Fibroblast of skin of left quadriceps (primary cell): ENCODE measurements at regions not wholly inside any gene's neighbourhood (a gene's known extent, or its start where the extent isn't known, plus 50 kb on each side); places are given as distances from the start of the nearest gene placed in this dataset.

Experiments used
- DNase-seq, 2 experiments: peaks; one replicate each; pipeline ENCODE4 v3.0.0-alpha.2; 2013; ENCODE audit warnings: low read depth in 2 of 2

DNA sequence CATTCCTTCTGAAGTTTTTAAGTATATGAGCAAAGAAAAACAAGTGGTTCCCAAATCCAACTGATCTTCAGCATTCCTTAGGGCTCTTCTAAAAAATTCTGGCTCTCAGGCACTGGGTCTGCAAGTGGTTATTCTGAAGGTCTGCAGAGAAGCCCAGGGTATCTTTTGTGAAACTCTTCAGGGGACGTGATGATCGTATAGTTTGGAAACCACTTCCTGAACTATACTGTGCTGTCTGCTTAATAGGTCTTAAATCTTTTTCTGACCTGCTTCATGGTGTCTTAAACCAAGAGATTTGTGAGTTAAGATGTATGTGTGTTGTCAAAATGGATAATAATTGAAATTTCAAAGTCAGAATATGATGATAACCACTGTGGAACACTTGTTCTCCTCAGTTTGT, 115.5 kb downstream of the LHX9 start:
- DNase-seq: no peak

DNA sequence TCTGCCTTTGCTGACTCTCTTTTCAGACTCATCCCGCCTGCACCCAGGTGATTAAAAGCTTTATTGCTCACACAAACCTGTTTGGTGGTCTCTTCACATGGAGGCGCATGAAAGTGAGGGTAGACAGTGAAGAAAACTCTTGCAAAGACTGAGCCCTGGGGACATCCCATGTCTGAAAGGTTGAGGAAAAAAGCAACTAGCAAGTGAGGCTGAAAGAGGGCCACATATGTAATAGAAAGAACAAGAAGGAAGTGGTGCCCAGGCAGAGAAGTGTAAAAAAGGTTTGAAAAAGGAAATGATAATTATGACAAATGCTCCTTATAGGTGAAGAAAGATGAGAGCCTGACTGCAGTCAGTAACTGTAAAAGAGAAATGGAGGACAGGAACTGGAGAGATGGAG, 115.9 kb upstream of the NEK7 start:
- DNase-seq: no peak

DNA sequence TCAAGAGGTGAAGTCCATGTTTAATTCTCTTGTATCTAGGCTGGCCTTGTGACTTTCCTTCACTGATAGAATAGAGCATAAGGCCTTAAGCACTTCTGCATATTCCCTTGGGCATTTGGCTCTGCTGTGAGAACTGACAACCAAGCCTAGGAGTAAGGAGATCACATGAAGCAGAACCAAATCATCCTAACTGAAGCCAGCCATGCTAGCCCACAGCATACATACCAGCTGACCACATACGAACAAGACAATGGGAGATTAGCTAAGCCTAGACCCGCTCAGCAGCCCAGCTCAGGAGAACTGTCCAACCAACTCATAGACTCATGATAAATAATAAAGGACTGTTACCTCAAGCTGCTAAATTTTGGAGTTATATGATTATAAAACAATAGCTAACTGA, 114.6 kb upstream of the NEK7 start:
- DNase-seq: no peak

DNA sequence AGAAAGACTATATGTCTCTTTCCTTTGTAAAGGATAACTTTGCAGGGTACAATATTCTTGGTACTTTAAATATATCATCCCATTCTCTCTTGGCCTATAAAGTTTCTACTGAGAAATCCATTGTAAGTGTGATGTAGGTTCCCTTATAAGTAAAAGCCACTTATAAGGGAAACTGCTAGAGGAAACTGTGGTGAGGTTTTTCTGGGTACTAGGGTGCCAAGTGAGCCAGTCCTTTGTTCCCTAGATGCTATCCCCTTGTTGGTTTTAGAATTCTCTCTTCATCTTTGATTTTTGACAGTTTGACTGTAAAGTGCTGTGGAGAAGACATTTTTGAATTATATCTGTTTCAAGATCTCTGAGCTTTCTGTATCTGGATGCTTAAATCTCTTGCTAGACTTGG, 108.9 kb upstream of the NEK7 start:
- no peak for DNase-seq

DNA sequence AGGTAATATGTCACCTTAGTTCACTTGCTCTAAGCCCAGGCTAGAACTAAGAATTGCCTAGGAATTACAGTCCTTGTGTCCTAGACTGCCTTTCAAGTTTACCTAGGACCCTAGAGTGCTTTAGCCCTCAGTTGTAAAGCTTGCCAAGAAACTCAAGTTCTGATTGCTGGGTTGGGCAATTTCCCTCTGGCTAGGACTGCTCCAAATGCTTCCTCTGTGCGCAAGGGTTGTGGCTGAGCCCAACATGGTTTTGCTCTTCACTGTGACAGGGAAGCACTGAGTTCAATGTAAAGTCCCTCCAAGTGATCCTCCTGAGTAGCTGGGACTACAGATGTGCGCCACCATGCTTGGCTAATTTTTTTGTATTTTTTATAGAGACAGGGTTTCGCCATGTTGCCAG, 102.3 kb upstream of the NEK7 start:
- no peak for DNase-seq

DNA sequence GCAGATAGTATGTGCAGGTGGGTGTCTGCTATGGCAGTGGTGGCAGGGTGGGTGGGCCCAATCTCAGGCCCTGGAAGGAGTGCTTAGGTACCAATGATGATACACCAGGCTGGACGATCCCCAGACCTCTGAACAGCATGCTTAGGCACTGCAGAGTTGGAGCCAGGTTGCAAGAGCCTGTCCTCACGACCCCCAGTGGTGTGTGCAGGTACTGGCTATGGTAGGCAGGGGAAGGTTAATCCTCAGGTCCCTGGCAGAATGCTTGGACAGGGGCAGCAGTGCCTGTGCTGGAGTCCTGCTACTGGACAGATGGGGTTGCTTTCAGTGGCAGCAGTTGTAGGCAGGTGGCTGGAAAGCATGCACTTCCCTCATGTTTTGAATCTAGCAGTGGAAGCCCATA, 100.5 kb upstream of the NEK7 start:
- DNase-seq: no peak

DNA sequence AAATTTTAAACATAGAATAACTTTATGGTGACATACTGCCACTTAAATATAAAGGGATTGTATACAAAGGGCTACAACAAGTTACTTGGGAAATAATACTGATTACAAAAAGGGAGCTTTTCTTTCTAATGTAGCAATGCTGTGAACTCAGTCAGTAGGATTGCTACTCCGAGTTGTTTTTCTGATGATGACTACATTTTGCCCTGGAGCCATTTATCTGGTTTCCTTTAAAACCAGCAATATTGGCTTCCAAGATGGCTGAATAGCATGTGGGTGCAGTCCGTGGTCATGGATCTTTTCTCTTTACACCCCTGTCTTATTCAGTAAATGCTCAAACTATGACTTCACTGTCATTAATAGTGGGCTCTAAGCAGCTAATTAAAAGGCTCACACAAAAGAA, 92.6 kb upstream of the NEK7 start:
- DNase-seq: no peak

DNA sequence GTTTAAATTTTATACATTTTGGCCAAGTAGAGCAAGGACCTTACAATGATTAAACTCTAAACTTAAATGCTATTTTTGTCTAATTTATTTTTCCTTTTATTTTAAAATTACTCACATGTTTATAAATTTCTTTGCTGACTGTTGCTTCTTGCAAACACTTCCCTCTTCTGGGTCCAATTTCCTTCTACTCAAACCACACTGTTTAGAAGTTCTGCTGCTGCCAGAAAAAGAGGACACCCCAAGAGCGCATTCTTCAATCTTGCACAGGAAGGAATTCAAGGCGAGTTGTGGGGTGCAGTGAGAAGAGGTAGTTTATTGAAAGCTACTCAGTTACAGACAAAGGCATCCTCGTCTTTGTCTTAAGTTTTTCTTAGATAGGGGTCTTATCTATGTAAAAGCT, 88.5 kb upstream of the NEK7 start:
- DNase-seq: no peak

DNA sequence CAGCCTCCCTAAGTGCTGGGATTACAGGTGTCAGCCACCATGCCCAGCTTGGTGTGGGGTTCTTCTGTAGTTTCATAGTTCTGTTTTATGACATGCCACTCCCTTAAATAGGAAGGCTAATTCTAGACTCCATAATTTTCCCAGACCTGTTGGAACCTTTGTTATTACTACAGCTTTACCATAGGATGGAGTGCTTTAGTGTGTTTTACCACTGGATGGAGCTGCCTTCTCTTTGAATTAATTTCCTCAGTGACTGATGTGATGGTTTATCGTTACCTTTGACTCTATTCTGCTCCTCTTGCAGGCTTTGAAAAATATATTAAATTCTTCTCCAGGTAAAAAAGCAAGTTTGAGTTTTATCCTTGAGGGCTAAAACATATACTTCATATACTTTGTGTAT, 84.6 kb upstream of the NEK7 start:
- DNase-seq: peak in 1 of 2 experiments; percentile 6

DNA sequence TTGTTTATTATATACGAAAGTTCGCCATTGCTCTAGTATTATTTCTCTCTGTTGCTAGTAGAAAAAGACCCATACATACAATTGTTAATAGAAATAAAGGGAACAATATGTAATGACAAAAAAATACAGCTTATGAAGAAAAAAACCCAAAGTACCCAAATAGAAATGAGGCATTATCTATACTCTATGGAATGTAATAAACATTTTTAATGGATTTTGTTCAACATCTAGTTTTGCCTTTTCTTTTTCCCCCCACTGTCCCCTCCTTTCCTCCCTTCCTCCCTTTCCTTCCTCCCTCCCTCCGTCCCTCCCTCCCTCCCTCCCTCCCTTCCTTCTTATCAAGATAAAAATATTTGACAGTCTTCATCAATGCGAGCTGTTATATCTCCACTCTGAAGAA, 81.5 kb upstream of the NEK7 start:
- DNase-seq: no peak

DNA sequence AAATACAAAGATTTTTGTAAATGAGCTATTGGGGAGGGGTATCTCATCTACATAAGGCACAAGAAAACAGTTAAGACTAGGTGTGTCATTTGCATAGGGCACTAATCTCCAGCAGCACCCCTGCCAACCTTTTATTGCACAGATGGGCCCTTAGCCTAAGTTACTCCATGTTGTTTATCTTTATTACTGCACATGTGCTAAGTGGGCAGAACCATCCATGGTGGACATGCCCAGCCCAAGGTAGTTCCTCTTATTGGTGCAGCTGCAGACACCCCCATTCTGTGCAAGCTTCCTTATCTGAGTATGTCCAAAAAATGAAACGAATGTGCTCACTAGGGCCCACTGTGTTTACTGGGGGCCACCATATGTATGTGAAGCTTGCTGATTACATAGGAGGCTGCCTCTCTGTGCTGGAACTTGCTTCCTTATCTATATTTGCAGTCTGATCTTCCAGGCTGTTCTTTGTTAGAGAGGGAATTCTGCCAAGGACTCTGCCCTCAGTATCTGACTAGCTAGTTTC, 77.3 kb upstream of the NEK7 start:
- no peak for DNase-seq

DNA sequence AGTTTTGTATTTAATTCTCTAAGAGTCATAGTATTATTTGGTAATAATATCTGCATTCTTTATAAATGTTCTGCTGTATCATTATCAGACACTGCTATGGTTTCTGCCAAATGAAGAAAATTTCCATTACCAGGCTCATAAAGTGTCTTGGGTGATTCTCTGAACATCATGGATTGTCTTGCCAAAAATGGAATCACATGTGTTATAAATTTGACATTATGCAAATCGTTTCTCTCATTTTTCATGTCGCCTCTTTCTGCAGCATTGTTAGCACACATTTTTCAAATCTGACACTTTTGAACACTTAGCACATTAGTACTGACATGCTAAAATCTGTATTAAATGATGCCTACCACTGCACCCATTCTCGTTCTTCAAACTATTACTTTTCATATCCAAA, 74.2 kb upstream of the NEK7 start:
- no peak for DNase-seq

DNA sequence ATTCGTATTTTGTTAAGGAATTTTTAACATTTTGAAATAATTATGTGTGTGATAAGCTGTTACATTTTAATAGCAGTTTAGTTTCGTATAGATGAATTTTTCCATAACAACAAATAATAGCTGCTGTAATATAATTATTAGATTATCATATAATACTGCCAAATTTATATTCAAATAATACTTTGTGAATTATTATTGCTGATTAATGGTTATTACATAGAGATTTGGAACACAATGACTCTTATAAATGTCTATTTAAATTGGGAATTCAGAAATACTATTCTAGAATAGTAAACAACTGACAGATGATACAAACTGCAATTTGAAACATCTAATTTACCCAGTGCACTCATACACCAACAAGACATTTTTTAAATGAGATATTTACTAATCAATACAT, 73.2 kb upstream of the NEK7 start:
- no peak for DNase-seq

DNA sequence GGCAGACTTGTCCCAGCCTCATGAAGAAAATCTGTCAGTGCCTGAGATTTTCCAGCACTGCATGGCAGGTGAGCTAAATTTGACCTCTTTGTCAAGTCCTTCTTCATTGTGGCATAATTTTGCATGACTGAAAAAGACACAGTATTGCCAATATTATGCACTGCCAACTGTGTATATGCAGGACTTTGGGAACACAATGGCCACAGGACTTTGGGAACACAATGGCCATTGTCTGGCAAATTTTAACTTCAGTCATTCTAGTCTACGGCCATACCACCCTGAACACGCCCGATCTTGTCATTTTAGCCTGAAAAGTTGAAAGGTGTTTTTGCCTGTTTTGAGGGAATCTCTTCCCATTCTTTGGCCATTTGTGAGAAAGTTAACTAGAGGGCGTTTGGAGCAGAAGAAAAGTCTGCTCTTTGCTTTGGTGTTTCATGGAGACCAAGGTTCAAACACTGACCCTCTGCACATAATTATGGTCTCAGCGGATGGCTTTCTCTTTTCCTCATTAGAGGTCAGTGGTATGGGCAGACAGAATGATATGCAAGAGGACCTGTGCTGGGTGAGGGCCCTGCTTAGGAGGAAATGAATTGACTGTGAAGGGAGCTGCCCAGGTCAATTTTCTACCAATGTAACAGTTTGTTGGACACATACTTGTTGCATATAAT, 72.4 kb upstream of the NEK7 start:
- DNase-seq: no peak

DNA sequence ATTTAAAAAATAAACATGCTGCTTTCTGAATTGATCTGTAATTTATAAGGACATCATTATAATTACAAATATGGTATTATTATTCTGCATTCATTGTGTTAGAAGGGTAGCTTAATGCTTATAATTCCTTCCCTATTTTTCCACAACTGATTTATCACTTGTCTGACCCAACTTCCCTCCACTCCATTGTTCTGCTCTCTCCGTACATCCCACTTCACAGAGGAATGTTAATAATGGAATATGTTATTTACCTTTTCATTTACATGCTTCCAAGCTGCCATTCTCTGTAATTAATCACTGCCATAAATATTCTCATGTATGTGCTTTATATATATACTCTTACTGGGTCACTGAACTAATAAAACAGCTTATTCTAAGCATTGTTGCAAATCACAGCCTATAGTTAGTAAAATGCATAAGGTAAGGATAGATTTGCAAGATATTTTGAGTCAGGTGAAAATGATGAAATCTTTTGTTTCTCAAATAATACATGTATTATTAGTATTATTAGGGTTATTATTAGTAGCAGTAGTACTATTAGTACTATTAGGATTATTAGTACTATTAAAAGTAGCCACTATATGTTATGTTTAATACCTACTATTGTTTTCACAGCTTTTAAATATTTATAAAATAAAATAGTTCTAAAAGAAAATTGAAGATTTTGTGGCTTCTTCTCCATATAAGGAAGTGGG, 70.6 kb upstream of the NEK7 start:
- DNase-seq: no peak

DNA sequence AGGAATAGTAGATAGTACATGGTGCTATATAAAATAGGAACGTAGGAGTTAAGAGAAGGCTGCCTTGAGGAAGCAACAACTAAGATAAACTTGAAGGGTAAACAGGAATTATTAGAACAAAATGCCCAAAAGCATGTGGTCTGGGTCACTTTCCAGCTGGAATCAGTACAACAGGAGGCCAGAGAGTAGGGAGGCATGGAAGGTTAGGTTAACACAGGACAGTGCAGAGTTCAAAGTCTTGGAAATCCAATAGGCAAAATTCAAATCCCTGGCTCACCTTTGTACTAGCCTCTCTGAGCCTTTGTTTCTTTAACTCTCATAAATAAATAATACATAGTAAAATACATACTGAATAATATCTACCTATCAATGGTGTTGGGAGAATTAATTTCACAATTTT, 69.0 kb upstream of the NEK7 start:
- DNase-seq: no peak

DNA sequence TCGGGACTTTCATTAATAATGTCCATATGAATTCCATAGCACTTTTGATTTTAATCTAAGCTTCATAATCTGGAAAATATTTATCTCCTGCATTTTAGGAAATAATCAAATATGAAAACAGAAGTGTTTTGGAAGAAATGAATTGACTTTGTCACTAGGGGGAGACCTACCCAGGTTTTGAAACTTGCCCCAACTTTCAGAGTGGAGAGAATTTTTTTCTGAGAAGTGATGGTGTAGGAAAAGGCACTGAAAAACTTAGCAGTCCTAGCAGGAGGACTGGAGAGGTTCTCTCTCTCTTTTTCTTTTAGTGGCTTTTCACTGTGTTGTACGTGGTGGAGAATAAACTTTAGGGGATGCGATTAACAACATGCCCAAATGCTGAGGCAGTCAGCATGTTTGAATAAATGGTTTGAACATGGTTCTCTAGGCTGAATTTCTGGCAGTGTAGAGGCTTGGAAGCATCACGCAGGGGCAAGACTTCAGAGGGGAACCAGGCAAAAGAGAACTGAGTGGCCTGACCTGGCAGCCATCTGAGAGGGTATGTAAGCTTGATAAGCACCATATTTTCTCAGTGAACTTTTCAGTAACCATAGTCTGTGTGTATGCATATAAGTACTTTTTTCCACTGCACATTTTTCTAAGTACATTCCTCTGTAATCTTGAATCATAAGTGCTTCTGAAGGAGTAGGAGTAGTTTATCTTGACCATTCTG, 68.3 kb upstream of the NEK7 start:
- DNase-seq: peak in 1 of 2 experiments; percentile 45

DNA sequence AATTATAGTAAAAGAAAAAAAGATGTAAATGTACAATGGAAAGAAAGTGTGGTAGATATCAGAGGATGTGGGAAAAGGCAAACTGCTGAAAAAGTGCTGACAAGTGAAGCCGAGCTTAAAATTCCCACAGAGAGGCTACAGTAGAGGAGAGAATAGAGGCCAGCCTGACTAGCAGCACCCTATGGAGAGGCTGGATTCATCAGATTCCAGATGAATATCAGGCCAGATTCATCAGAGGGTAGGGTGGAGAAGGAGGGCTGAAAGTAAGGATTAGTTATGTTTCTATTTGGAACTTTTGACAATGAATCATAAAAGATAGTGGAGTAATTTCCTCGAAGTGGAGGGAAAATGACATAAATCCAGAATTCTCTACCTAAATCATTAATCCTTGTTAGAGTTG, 60.4 kb upstream of the NEK7 start:
- DNase-seq: no peak

DNA sequence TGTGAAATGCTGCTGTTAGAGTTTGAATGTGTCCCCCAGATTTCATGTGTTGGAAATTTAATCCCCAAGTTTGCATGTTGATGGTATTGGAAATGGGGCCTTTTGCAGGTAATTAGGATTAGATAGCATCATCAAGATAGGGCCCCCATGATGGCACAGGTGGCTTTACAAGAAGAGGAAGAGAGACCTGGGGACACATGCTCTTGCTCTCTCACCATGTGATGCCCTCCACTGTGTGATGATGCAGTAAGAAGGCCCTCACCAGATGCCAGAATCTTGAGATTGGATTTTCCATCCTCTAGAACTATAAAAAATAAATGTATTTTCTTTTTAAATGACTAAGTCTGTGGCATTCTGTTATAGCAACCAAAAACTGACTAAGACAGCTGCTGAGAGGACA, 57.0 kb upstream of the NEK7 start:
- DNase-seq: no peak

DNA sequence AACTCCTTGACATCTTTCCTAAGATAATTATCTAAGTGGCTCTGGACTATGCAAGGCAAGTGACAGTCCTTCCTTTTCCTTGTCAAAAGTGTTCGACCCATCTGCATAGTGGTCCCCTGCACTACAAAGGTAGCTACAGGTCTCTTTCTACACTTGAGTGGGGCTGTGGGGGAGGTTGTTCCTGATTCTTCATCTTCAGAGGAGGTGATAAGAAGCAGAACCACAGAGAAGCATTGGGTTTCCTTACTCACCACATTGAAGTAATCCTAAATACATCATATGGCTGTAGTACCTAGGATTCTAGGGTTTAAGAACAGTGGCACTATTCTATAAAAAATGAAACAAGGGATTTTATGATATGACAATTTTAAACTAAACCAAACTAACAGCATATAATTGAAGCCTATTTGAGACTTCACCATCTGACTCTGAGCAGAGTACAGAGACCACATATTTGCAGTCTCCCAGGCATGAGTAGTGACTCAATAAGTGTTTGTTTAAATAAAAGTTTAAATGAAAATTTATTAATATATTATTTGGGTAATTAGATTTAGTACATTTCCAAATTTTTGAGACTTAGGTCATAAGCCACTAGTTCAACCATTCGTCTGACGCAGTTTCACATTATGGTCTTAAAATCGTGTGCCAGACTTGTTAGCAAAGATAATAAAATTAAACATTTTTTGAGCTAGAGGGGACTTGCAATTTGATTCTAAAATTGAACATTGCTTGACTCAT, 54.9 kb upstream of the NEK7 start:
- no peak for DNase-seq

DNA sequence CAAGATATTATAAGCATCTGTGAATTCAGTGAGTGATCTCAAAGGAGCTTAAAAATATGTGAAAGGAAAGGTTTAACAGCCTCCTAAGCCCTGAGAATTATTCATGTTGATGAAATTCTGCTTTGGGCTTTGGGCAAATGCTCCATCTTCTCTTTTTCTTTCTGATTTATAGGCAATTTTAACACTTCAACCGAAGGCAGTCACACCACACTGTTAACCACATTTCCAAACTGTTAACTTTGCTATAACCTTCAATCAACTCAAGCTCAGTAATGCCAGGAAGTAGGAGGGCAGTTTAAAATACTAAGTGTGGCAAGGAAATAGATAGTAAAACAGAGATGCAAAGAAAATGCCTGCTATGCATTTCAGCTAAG, 54.4 kb upstream of the NEK7 start:
- DNase-seq: peak; percentile 92

DNA sequence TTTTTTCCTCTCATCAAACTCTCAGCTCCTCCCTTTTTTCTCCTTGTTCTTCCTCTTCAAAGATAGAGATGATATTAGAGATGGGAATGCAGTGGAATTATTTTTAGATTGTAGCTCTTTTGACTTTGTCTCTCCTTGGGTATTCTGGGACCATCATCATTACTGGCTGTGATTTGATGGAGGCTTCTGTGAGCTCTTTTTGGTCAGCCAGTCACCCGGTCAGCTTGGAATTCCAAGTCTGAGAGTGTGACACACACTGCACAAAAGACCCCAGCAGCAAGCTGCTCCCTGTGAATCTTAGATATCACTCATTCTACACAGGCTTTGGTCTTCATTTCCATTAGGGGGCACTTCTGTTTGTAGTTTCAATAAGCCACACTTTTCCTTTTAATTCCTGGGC, 51.6 kb upstream of the NEK7 start:
- DNase-seq: no peak
